ENCODE measurements at regions not wholly inside any gene's neighbourhood (a gene's known extent, or its start where the extent isn't known, plus 50 kb on each side); places are given as distances from the start of the nearest gene placed in this dataset.

DNA sequence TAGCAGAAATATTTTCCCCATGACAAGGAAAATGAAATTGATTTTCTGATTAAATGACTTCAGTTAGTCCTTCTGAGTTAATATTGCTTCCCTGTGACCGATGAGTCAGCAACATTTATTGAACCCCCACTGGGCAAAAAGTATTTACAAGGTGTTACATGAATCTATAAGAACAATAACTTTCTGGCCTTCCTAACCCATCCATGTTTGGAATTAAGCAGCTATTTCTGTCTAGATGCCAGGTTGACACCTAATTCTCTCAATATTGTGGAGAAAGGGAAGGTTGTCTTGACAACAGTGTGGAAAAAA lies 112.9 kb upstream of the JAZF1 start:
- no peak for DNase-seq (ENCODE audit: low read depth)

DNA sequence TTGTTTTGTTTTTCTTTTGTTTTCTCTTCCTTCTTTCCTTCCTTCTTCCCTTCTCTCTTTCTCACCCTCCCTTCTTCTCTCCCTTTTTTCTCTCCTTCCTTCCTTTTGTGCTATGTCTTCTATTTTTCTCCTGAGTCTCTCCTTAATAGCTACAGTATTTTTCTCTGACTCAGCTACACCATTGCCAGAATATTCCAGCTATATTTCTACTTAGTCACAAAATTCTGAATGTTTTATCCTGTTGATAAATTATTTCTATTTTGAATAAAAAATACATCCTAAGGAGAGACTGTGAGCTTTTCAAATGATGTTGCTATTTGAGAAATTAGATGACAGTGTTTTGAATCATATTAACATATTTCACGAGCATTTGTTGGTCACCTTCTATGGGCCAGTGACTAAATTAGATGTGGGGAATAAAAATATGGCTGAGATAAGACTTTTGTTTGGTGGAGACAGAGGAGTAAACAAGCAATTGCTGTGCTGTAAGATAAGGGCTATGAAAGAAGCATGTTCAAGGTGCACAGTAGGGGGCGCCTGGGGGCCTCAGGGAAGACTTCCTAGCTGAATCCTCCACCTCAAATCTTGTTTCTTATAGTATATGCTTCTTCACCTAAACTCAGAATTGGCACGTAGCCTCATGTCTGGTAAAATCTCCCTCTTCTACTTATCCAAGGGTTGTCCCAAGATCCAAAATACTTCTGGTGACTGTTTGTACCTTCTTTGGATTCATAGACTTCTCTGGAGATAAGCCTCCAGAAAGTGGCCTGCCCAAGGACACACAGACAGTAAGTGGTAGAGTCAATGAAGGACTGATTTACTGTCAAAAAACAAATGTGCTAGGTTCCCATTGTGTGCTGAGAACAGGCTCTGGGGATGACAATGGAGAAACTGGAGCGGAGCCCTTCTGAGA lies 115.5 kb upstream of the CREB5 start:
- peak; percentile 22 for DNase-seq (ENCODE audit: low read depth)

DNA sequence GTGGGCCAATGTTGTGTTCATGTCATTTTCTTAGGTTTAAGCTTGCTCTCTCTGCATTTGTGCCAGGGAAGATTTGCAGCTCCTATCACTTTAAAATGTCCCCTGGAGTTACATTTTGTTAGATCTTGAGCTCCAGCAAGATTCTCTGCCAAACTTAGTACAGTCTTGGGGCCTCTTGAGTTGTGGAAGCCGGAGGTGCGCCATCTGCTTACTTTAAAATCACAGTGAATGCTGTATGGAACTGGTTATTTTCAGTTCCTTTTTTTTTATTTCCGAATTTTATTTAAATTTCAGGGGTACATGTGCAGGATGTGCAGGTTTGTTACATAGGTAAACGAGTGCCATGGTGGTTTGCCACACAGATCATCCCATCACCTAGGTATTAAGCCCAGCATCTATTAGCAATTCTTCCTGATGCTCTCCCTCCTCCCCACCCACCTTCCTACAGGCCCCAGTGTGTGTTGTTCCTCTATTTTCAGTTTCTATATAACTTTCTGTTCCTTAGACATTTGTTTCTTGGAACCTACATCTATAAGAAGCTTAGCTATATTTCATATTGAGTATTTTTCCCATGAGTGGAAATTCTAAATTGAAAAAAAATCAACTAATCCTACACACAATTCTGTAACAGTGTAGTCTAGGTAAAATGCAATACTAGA lies 114.4 kb upstream of the CREB5 start:
- DNase-seq (ENCODE audit: low read depth), result no peak

DNA sequence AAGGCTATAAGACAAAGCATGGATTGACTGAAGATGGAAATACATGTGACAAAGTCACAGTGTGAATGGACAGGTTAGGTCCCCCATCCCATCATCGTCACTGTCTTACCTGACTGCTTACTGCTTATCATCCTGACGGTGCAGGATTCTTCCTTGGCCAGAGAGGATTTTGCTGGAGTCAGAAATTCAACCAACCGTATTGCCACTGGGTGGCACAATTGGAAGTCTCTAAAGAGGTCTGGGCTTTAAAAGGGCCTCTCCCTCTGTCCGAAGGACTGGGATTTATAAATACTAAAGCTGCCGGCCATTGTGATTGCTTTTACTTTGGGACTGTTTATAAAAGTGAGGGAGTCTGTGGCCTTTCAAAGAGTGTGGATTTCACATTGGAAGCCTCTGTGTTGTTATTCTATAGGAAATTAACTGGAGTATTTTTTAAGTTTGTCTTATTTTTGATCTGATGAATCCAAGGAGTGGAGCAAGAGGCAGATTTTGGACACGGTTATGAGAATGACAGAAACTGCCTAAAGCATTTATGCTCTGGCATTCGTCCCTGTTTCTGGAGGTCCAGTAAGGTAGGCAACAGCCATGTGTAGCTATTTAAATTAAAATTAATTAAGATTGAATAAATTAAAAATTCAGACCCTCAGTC lies 113.3 kb upstream of the CREB5 start:
- DNase-seq (ENCODE audit: low read depth), result no peak

DNA sequence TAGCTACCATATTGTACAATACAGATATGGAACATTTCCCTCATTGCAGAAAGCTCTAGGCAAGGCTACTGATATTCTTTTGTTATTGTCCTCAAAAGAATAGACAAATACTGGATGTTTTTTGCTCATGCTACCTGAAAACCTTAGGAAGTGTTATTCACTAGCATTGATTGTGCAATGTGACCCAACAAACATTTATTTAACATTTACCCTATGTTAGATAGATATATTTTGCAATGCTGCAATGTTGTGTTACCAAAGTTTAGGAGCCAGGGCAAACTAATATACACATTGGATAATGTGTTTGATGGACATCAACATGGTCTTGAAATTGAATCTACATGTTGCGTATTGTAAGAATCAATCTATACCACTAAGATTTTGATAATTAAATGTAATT lies 112.8 kb upstream of the CREB5 start:
- DNase-seq (ENCODE audit: low read depth), result no peak

DNA sequence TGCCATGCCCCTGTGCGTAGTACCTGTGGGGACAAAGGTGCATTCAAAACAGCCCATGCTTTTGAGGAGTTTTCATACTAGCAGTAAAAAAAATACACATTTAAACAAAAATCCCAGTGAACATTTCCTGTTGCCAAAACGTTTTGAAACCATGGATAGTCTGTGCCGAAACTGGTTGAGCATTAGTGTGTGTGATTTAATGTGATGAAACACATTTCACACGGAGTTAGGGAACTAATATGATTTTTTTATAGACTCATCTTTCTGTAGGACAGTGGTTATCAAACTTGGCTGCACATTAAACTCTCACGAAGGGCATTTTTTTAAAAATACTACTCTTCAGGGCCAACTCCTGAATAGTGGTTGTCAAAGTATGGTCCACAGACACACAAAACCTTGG lies 111.8 kb upstream of the CREB5 start:
- DNase-seq (ENCODE audit: low read depth), result no peak

DNA sequence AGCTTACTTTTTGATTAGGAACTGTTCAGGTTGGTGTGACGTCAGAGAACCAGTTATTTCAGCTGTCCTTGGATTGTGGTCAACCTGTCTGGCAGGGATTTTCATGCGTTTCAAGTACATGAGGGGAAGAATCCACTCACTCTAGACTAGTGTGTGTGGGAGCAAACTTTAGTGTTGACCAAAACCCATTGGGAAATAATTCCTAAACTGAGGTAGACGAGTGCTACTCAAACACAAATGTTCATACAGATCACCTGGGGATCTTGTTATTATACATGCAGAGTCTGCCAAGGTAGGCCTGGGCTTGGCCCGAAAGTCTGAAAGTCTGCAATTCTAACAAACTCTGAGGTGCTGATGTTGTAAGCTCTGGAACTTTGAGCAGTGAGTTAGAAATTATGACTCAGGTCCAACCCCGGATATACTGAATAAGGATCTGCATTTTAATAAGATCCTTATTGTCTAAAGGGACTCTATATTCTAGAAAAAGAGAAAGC lies 111.1 kb upstream of the CREB5 start:
- DNase-seq (ENCODE audit: low read depth), result no peak

DNA sequence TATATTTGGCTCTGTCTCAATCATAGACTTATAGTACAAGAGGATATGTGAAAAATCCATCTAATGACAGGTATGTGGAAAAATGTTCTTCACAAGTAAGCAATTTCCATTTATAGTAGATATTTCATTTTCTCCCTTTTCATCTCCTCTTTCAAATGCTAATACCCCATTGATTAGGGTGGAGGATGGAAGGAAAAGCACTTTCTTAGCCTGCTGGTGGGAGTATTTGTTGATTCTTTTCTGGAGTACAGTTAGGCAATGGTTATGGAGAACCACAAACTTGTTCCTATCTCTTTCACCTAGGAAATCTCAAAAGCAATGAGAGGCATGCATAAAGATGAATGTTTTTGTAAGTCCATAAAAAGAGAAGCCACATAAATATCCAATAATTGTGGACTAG lies 108.0 kb upstream of the CREB5 start:
- DNase-seq (ENCODE audit: low read depth), result no peak

DNA sequence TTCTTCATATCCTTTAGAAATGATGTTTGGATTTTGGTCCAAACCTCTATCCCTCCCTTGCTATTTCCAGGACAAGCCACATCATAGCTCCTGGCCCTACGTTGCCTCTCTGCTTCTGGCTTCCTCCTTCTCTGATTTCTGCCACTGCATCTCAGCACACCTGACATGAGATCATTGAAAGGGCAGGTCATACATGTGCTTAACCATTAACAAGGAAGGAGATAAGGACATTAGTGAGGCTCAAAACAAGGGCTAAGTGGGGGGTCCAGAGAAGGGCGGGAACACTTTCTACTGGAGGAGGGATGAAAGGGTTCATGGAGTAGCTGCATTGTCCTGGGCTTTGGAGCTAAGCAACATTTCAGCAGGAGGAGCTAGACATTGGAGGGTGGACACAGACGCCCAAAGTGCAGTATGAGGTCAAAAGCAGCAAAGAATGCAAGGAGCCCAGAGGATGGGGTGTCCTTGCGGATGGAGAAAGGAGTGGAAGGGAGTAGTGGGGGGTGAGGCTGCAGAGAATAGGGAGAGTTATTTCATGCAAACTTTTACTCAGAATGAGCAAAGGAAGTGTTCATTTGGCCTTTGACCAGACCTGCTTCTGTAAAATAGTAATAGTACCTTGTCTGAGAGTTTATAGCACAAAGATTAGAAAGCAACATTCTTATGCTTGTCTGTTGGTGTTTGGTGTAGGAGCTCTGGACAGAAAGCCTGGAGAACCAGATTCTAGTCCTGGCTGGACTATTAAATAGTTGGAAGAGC lies 102.4 kb upstream of the CREB5 start:
- DNase-seq (ENCODE audit: low read depth), result no peak

DNA sequence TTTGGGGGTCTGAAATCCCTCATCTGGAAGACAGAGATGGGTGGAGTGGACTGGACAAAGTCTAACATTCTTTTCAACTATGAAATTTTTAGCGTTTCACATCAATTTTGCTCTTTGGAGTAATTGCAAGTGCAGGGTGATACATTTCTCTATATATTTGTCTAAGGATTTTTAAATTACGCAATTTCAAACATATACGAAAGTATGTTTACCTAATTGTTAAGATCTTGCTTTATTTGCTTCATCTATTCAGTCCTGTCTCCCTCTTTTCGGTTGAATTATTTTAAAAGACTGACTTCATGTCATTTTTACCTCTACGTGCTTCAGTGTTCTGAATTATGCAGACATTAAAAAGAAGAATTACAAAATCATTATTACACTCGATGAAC lies 101.9 kb upstream of the CREB5 start:
- no peak for DNase-seq (ENCODE audit: low read depth)

DNA sequence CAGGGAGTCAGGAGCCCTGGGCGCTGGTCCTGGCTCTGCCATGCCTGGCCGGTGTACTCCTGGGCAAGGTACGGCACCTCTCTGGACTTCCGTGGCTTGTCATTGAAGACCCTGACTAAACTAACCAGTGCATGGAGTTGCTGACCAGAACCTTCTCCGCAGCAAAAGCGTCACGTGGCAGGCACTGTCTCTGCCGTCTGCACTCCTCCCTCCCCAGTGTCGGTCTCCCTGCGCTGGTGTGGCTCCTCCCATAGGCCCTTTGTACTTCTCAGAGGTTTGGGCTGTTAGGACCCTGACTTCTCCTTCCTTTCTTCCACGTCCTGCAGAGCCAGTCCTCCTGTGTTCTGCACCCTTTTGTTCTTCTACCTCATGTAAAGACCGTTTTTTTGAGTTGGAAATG lies 100.6 kb upstream of the CREB5 start:
- no peak for DNase-seq (ENCODE audit: low read depth)

DNA sequence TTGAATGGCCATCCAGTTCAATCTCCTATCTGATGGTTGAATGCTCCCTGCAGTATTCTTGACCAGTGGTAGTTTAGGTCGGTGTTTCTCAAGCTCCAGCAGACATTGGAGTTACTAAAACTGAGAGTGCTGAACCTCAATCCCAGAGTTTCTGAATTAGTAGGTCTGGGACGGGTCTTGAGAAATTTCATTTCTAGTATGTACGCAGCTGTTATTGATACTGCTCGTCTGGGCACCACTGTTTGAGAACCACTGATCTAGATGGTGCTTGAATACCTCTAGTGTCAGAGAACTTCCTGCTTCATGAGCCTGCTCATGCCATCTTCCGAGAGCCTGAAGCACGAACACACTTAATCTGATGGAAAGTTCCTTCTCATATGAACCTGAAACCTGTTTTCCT lies 99.4 kb upstream of the CREB5 start:
- DNase-seq (ENCODE audit: low read depth), result no peak

DNA sequence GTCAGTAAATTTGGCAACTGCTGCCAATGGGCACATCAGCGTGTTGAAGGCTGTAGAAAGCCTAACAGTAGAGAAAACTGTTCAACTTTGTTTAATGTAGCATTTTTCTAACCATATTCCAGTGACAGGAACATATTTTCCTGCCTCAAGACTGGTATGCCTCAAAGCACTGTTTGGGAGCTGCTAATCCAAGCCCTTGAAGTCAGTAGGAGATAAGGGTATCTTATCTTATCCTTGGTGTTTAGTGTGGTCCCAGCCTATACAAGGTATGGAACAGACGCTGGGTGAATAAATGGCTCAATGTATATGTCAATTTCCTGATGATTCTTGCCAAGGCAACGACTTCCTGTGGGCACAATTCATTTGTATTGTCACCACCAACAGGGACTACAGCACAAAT lies 97.5 kb upstream of the CREB5 start:
- no peak for DNase-seq (ENCODE audit: low read depth)

DNA sequence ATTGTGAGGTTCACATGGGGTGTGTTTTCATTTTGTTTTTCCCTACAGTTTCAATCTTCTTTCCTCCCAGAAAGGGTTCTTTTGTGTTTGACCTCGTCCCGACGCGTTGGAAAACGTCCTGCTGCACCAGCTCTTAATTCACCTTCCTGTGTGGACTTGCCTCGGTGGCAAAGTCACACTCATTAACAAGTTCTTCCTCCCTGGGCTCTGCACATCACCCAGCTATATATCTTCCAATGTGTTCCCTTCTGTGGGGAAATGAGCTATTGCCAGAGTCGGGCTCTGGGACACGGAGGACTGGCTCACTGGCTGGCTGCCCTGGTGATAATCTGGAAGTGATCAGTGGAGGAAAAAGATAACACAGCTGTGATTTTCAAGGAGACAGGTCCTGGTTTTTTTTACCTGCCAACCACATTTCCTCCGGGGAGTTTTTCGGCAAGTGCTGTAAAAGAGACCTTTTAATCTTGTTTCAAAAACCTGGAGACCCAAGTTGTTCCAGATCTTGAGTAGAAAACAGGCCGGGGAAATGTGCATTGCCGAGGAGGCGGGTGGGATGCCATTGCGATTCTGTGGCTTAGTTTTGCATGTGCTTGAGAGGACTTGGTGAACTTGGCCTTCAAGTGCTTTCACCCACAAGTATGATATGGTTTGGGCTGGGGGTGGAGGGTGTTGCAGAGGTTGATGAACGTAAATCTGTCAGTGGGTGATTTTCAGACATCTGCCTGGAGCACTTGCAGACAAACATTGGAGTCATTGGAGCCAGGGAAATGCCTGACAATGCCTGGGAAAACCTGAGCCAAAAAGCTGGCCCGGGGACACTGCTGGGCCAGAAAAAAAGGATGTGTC lies 96.5 kb upstream of the CREB5 start:
- DNase-seq (ENCODE audit: low read depth), result no peak

DNA sequence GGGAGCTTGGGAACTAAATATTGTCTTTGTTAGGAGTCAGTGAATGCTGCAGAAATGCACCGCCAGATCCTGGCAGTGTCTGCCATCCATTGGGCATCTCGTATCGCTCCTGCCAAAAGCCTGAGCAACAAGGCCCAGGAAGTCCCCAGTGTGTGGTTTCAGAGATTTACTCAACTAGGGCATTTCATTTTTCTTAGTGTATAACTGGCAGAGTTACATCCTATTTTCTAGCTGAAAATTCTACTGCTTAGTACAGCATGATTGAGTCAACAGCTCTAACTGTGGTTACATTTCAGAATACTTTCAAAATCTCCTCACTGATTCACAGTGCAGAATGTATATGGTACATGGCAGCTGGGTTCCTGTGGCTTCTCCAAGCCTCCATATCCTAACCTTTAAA lies 95.8 kb upstream of the CREB5 start:
- DNase-seq (ENCODE audit: low read depth), result no peak

DNA sequence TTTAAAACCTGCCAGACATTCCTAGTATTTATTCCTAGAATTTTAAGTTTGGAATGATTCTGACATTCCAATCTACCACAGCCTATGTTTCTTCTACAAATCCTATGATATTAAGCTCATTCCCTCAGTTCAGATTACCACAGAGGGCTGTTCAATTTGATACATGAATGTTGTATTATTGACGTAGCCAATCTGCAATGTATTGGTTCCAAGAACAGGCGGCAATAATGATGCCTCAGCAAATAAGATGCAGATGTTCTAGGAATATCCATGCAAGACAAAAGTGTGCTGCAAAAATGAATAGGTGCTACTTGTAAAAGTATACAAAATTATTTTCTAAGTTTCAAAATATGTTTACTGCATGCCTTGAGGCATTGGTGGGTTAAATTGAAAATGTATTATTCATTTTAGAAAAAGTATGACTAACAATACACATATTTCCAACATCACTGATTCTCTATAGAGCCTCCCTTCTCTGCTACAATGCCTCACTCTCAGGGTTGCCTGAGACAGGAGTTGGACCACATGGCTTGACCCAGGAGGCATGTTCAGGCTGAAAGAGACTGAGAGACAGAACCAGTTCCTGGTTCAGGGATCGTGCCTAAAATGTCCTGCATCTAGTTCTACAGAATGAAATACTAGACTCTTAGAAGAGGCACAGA lies 94.1 kb upstream of the CREB5 start:
- DNase-seq (ENCODE audit: low read depth), result no peak

DNA sequence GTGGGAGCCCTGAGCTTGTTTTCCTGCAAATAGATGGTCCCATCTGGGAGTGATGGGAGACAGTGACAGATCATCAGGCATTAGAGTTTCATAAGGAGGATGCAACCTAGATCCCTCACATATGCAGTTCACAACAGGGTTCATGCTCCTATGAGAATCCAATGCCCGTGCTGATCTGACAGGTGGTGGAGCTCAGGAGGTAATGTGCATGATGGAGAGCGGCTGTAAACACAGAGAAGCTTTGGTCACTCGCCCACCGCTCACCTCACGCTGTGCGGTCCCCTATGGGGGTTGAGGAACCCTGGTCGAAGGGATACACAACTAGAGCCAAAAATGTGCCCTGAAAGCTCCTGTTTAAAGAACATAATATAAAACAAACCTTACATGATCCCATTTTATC lies 88.5 kb upstream of the CREB5 start:
- DNase-seq (ENCODE audit: low read depth), result no peak

DNA sequence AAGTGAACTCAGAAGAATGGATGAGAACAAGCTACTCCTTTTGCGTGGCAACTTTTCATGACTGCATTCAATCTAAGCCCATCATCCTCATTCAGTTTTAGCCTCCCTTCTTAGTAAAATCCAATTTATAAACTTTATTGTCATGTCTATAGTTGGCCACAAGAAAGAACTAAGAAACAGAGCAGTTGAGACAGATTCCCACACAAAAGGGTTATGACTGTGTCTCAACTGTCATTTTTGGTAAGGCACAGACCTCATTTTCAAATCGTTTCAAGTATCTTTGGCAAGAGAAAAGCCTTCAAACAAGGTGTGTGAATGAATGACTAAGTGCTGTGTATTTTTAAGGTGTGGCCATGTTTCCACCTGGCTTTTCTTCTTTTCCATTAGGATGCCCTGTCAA lies 84.2 kb upstream of the CREB5 start:
- DNase-seq (ENCODE audit: low read depth), result no peak

DNA sequence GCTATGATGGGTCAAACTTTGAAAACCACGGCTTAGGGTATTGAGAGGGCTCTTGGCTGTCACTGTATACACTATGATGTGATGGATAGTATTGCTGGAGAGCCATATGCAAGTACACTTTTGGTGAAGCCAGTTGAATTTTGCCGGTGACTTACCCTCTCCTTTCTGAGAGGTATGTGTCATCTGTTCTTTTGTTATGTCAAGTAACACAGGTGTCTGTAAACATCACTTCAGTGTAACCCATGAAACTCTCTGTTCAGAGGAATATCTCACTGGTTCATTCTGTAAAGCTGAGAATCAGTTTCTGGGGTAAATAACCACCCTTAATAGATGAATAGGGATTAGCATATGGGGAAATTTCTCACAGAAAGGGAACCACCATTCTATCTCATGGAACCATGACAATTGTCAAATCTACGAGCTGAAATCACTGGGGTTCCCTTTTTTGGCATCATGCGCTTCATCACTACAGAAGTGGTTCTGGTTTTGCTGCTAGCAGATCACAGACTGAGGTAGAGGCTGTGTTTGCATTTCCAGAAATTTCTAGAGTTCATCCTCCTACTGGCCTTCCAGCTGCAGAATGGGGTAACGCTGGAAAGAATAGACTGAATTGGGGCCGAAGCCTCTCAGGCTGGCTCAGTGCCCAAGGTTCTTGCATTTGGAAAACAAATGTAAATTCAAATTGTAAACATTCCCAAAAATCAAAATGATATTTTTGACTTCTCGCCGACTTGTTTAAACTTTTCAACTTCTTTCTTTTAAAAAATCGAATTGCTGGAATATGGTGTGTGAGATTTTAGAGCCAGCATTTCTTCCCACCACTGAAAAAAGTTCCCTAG lies 83.3 kb upstream of the CREB5 start:
- no peak for DNase-seq (ENCODE audit: low read depth)

All from stimulated activated CD8-positive, alpha-beta memory T cell treated with anti-CD3 and anti-CD28 coated beads, Interleukin-15, amount 100 ng/mL, for 24 hours (primary cell).